ENCODE measurements at regions not wholly inside any gene's neighbourhood (a gene's known extent, or its start where the extent isn't known, plus 50 kb on each side); places are given as distances from the start of the nearest gene placed in this dataset.

GRCh38 chr6:21508753-21509152 lies 84.8 kb upstream of the SOX4 start:
- DNase-seq (ENCODE audit: unreplicated experiment) = peak; percentile 10
- no TSS peak for BruUV-seq (replicated peaks)
- no peak overlapping the region for H3K27ac Mint-ChIP-seq (ENCODE audit: low read depth, unreplicated experiment)
- H3K4me1 Mint-ChIP-seq (ENCODE audit: insufficient read depth, unreplicated experiment) = no peaks in the 10 kb centered on the region
- intact Hi-C loops (cut with micrococcal nuclease) = no loop called here
- ChIA-PET CTCF (no interaction called here), POLR2A (no interaction called here)
- no peak for TF ChIP-seq CTCF (IDR thresholded peaks at IDR 0.05; ENCODE audit: unreplicated experiment)
- H3K36me3 Mint-ChIP-seq (ENCODE audit: insufficient read depth, unreplicated experiment) = no peaks in the 10 kb centered on the region
- H3K27me3 Mint-ChIP-seq (ENCODE audit: insufficient read depth, unreplicated experiment) = no peaks in the 10 kb centered on the region
- H3K9me3 Mint-ChIP-seq (ENCODE audit: unreplicated experiment) = no peaks in the 10 kb centered on the region
- H3K4me3 Mint-ChIP-seq (ENCODE audit: unreplicated experiment) = no peak overlapping the region

- Mint-ChIP-seq H3K36me3 (ENCODE audit: insufficient read depth, unreplicated experiment) (no peaks in the 10 kb centered on the region), H3K4me3 (ENCODE audit: unreplicated experiment) (no peak overlapping the region), H3K9me3 (ENCODE audit: unreplicated experiment) (no peaks in the 10 kb centered on the region), H3K27ac (ENCODE audit: low read depth, unreplicated experiment) (no peak overlapping the region), H3K4me1 (ENCODE audit: insufficient read depth, unreplicated experiment) (no peaks in the 10 kb centered on the region), H3K27me3 (ENCODE audit: insufficient read depth, unreplicated experiment) (peaks cover 9% of the 10 kb centered on the region)
- ChIA-PET CTCF (no interaction called here), POLR2A (no interaction called here)
- intact Hi-C loops (cut with micrococcal nuclease) = no loop called here
- DNase-seq (ENCODE audit: unreplicated experiment) = no peak
- no peak for TF ChIP-seq CTCF (IDR thresholded peaks at IDR 0.05; ENCODE audit: unreplicated experiment)
- no TSS peak for BruUV-seq (replicated peaks)
Observed at GRCh38 chr6:21511891-21512550, 81.5 kb upstream of the SOX4 start.

- ChIA-PET POLR2A (no interaction called here), CTCF (no interaction called here)
- DNase-seq (ENCODE audit: unreplicated experiment) = no peak
- H3K36me3 Mint-ChIP-seq (ENCODE audit: insufficient read depth, unreplicated experiment) = no peaks in the 10 kb centered on the region
- no peaks in the 10 kb centered on the region for H3K4me1 Mint-ChIP-seq (ENCODE audit: insufficient read depth, unreplicated experiment)
- TF ChIP-seq CTCF (IDR thresholded peaks at IDR 0.05; ENCODE audit: unreplicated experiment) = no peak
- H3K27me3 Mint-ChIP-seq (ENCODE audit: insufficient read depth, unreplicated experiment) = peaks cover 9% of the 10 kb centered on the region
- BruUV-seq (replicated peaks) = no TSS peak
- intact Hi-C loops (cut with micrococcal nuclease) = no loop called here
- H3K4me3 Mint-ChIP-seq (ENCODE audit: unreplicated experiment) = no peak overlapping the region
- H3K9me3 Mint-ChIP-seq (ENCODE audit: unreplicated experiment) = no peaks in the 10 kb centered on the region
- H3K27ac Mint-ChIP-seq (ENCODE audit: low read depth, unreplicated experiment) = no peak overlapping the region
Observed at GRCh38 chr6:21514288-21514687, 79.3 kb upstream of the SOX4 start.

- intact Hi-C loops (cut with micrococcal nuclease) = no loop called here
- no peak for TF ChIP-seq CTCF (IDR thresholded peaks at IDR 0.05; ENCODE audit: unreplicated experiment)
- POLR2A ChIA-PET = no interaction called here
- CTCF ChIA-PET = no interaction called here
- Mint-ChIP-seq H3K4me1 (ENCODE audit: insufficient read depth, unreplicated experiment) (no peaks in the 10 kb centered on the region), H3K27me3 (ENCODE audit: insufficient read depth, unreplicated experiment) (peaks cover 9% of the 10 kb centered on the region), H3K4me3 (ENCODE audit: unreplicated experiment) (no peak overlapping the region), H3K9me3 (ENCODE audit: unreplicated experiment) (no peaks in the 10 kb centered on the region), H3K27ac (ENCODE audit: low read depth, unreplicated experiment) (no peak overlapping the region), H3K36me3 (ENCODE audit: insufficient read depth, unreplicated experiment) (no peaks in the 10 kb centered on the region)
- no TSS peak for BruUV-seq (replicated peaks)
- DNase-seq (ENCODE audit: unreplicated experiment) = no peak
Observed at GRCh38 chr6:21518317-21518716, 75.2 kb upstream of the SOX4 start.

Measured in MCF 10A (cell line).